GM19239 (cell line): ENCODE measurements at regions not wholly inside any gene's neighbourhood (a gene's known extent, or its start where the extent isn't known, plus 50 kb on each side); places are given as distances from the start of the nearest gene placed in this dataset.
"Not testable (repeated sequence)": the region's sequence is repeated elsewhere in the genome, so short reads cannot be mapped to it uniquely, and the experiment has no call there.

Experiments used
- DNase-seq: peaks from one replicate; pipeline ENCODE4 v3.0.0; 2011; ENCODE audit warnings: low spot score; ENCODE audit not compliant: insufficient read length
- FAIRE-seq: peaks from 2 replicates; lab custom pipeline; 2011; peaks lifted over from hg19 to GRCh38; lab: Jason Lieb, UNC

DNA sequence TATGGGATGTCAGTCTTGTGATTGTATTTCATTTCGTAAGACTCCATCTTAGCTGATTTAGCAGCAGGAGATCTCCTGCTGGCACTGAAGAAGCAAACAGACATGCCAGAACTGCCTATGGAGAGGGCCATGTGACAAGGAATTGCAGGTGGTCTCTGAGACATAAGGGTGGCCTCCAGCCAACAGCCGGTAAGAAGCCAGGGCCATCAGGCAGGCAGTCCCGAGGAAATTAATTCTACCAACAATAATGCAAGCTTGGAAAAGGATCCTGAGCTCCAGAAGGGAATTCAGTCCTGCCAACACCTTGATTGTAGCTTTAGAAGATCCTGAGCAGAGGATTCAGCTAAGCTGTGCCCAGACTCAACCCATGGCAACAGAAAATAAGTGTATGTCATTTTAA lies 87.1 kb upstream of the DNAJC10 start:
- no peak for FAIRE-seq
- no peak for DNase-seq

DNA sequence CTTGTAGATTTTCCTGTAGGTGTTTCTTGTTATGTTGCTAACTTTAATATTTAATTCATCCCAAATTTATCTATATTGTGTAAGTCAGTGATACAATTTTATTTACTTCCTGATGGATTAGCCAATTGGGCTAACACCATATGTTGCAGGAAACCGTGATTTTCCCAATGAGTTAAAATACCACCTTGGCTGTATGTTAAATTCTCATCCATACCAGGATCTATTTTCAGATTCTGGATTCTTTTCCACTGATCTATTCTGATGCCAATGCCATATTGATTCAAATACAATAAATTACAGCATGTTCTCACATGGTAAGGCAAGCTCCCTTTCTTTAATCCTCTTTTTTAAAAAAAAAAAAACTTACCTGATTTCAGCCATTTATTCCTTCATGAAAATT lies 85.8 kb upstream of the DNAJC10 start:
- no peak for FAIRE-seq
- DNase-seq: no peak

DNA sequence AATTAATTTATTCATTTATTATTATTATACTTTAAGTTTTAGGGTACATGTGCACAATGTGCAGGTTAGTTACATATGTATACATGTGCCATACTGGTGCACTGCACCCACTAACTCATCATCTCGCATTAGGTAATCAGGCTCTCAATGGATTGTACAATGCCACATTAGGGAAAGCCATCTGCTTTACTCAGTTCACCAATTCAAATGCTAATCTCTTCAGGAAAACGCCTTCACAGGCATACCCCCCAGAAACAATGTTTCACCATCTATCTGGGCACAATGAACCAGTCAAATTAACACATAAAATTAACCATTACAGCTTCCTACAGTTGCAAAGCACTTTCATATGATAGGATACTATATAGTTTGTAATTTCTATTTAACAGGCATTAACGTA lies 84.8 kb upstream of the DNAJC10 start:
- DNase-seq (no peak), FAIRE-seq (no peak)

GRCh38 chr2:182634386-182634785 lies 81.7 kb upstream of the DNAJC10 start:
- no peak for FAIRE-seq
- DNase-seq: no peak

GRCh38 chr2:182636699-182637098 lies 79.4 kb upstream of the DNAJC10 start:
- no peak for DNase-seq

GRCh38 chr2:182638667-182639066 lies 77.4 kb upstream of the DNAJC10 start:
- DNase-seq: no peak
- no peak for FAIRE-seq

More at GRCh38 chr2:182636699-182637098, 79.4 kb upstream of the DNAJC10 start:
- no peak for FAIRE-seq

- DNase-seq: no peak
- no peak for FAIRE-seq
Observed at GRCh38 chr2:182639971-182640370, 76.1 kb upstream of the DNAJC10 start.

GRCh38 chr2:182642328-182642727 lies 73.7 kb upstream of the DNAJC10 start:
- peak; percentile 66 for FAIRE-seq
- DNase-seq: no peak

- FAIRE-seq (no peak), DNase-seq (no peak)
Observed at GRCh38 chr2:182646763-182647498, 69.1 kb upstream of the DNAJC10 start.

GRCh38 chr2:182647499-182647787 lies 68.6 kb upstream of the DNAJC10 start:
- DNase-seq (no peak), FAIRE-seq (no peak)

GRCh38 chr2:182649316-182649715 lies 66.7 kb upstream of the DNAJC10 start:
- no peak for DNase-seq
- FAIRE-seq: peak; percentile 87

DNA sequence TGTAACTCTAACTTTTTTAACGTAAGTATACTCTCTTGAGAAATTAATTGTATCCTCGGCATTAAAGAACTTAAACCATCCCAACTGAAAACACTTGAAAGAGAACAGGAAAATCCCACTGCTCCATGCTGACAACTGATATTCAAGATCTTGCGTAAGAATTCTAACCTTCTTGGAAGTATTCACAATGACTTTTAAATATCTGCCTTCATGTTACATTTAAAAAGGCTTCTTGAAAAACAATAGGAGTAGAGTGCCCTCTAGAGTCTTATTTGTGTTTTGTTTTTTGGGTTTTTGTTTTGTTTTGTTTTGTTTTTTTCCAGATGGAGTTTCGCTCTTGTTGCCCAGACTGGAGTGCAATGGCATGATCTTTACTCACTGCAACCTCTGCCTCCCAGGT lies 65.4 kb upstream of the DNAJC10 start:
- no peak for DNase-seq
- FAIRE-seq: peak; percentile 47

- no peak for DNase-seq
- no peak for FAIRE-seq
Observed at GRCh38 chr2:182652326-182652725, 63.7 kb upstream of the DNAJC10 start.

GRCh38 chr2:182655750-182656149 lies 60.3 kb upstream of the DNAJC10 start:
- no peak for DNase-seq
- FAIRE-seq: no peak

- DNase-seq (no peak), FAIRE-seq (no peak)
Observed at GRCh38 chr2:182664212-182664611, 51.8 kb upstream of the DNAJC10 start.

DNA sequence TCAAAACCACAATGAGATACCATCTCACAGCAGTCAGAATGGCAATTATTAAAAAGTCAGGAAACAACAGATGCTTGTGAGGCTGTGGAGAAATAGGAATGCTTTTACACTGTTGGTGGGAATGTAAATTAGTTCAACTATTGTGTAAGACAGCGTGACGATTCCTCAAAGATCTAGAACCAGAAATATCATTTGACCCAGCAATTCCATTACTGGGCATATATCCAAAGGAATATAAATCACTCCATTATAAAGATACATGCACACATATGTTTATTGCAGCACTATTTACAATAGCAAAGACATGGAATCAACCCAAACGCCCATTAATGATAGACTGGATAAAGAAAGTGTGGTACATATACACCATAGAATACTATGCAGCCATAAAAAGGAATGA lies 50.6 kb upstream of the DNAJC10 start:
- DNase-seq, FAIRE-seq: not testable (repeated sequence)
